HG03558 (cell line): ENCODE measurements at regions not wholly inside any gene's neighbourhood (a gene's known extent, or its start where the extent isn't known, plus 50 kb on each side); places are given as distances from the start of the nearest gene placed in this dataset.

ENCODE experiments used
- ATAC-seq: cut with Tn5 transposase; IDR thresholded peaks from one replicate; pipeline ENCODE4 v1.9.1; 2021; ENCODE audit warnings: moderate number of reproducible peaks; ENCODE audit not compliant: unreplicated experiment; ENCODE audit errors: extremely low read depth

DNA sequence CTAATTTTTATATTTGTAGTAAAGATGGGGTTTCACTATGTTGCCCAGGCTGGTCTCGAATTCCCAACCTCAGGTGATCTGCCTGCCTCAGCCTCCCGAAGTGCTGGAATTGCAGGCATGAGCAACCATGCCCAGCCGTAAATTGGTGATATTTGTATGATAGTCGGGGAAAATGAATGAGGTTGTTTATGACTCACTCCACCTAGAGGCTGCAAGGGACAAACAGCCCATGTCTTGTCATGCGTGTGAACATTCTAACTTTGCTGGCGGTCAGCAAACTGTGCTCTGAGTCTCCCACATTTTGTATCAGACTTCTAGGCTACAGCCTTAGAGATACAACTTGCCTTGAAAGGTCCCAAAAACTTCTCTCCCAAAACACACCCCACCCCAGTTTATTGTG is 133.5 kb upstream of the DTNA start:
- no peak for ATAC-seq

DNA sequence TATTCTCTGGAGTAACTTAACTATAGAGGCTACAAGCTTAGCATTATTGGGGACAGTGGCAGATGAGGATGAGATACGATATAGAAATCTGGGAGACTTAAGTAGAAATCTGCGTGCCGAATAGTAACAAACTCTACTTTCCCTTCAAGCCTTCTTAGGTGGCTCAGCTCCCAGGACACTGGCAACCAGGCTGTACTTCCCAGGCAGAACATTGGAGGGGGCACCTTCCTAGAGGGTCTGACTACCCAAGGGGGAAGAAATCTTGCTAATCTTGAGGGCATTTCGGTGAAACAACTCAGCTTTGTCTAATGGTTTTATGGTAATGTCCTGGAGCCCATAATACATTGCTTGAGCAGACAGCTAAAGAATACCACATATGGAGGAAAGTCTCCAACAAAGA is 126.2 kb upstream of the DTNA start:
- ATAC-seq, result no peak

DNA sequence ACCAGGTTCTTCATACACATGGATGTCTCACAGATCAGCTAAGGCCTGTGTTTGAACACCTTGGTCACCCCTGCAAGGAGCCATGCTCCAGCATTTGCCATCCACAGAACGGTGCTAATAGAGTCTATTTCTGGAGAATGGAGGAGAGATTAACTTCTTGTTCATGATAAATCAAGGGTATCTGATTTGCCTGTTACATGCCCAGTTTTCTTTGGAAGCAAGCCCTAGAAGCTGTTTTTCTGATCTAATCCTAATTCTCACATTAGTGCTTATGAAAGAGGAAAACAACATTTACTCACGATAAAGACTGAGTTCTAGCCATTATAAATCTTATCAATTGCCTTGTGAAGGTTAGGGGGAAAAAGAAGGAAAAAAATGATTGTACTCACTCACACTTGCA is 119.6 kb upstream of the DTNA start:
- no peak for ATAC-seq

DNA sequence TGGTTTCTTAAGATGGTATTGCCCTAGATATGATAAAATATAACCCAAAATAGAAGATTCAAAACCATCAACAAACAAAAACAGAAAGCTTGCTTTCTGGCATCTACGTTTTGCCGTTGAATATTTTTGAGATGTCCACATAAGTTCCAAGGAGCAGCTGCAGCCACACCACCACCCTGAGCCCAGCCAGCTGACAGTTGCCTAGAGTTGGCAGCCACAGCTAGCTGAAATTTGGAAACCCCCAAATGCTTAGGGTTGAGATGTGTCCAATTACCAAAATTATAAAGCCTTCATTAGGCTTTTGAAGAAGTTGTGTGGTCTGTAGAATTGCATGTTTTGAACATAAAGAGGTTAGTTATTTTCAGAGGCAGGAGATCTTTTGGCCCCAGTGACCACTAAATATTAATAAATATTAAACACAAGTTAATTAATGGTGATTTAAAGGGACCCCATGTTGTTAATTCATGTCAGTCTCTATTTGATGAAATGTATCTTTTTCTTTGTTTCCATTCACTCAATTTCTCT is 118.1 kb upstream of the DTNA start:
- no peak for ATAC-seq

DNA sequence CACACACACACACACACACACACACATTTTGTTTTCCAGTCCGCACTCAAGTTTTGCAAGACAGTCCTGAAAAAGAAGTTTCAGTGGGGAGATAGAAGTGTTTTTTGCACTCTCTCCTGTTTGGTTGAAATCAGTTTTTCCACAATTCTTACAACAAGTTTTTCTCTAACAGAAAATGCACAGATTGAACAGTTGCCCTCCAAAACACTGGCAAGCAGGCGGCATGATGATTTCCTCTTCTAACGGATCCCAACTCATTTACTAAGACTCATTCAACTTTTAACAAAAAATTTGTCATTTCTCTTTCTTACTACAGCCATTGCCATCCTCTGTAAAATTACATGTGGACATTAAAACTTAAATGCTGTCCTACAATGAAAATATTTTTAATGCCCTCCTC is 117.6 kb upstream of the DTNA start:
- no peak for ATAC-seq

DNA sequence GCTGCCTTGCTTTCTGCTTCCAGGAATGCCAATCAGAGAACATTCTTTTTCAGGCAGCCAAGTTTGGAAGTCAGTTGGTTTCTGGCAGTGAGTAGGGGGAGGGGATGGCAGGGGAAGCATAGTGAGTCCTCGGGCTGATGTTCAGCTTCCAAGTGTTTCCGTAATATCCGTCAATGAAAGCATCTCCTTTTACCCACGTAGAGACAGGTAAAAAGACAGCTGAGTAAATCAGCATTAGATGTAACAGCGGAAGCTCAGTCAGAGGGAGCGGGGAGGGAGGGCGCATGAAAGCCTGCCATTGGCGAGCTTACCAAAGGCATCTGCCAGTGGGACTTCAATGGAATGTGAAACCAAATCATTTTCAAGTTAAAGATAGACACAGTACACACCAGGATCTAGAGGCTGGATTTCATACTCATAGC is 117.1 kb upstream of the DTNA start:
- ATAC-seq, result no peak

DNA sequence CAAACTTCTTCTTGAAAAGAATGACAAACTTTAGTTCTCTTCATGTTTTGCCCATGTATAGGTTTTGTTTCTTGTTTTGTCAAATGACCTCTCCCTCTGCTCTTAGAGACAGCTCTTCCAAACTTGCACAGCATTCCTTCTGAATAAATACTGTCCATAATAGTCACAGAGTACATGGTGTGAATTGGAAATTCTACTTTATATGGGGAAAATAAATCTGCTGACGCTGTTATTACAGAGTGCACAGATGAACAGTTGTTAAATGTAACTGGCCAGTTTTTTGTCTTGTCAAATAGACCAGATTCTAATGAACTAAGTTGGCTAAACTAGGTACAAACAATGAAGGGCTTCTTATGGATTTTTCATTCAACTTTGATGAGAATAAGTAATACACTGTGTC is 115.8 kb upstream of the DTNA start:
- no peak for ATAC-seq

DNA sequence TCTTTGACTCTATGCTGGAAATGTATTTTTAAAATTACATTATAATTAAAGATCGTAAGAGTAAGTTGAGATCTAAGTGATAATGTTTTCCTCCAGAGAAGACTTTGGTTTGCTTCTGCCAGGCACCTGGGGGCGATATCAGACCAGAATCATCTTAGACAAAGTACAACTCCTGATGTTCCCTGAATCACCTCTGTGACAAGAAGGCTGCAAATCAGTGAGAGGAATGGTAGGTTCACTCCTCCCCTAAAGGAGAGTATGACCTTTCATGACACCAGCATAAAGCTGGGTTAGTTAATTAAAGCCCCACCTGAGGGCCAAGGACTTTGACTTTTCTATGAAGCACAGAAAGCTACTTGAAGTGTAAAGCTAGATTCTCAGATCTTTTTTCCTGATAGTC is 114.4 kb upstream of the DTNA start:
- ATAC-seq, result no peak

DNA sequence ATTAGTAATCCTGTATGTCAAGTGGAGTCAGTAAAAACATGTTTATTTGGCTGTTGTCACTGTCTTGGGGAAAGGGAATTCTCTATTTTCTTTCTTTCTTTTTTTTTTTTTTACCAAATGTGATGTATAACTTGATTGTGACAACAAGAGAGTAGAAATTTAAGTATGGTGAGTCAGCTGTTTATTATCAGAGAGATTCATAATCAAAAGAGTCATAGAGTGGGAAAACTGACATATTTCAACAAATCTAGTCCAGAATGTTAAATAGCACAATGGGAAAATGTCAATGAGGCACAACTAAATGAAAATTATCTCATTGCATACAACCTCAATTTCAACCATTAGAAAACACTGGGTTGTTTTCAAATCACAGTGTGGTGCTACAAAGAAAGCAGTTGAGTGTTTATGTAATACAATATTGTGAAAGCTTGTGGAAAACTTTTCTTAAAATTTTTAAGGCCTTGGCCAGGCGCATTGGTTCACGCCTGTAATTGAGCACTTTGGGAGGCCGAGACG is 111.9 kb upstream of the DTNA start:
- no peak for ATAC-seq

DNA sequence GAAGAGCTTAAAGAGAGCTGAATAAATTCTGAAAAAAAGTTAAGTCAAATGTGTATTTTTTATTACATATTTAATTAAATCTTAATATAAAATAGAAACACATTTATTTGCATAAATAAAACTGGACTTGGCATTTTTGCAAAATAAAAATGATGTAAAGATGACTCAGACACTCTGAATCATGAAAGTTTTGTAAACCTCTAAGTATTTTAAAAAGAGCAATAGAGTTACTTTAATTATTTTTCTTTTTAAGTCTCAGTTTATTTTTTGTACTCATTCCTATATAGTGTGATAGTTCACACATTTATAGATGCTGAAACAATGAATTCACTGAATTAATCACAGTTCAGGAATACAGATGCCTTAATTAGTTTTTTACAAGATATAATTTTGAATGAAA is 109.9 kb upstream of the DTNA start:
- ATAC-seq, result no peak

DNA sequence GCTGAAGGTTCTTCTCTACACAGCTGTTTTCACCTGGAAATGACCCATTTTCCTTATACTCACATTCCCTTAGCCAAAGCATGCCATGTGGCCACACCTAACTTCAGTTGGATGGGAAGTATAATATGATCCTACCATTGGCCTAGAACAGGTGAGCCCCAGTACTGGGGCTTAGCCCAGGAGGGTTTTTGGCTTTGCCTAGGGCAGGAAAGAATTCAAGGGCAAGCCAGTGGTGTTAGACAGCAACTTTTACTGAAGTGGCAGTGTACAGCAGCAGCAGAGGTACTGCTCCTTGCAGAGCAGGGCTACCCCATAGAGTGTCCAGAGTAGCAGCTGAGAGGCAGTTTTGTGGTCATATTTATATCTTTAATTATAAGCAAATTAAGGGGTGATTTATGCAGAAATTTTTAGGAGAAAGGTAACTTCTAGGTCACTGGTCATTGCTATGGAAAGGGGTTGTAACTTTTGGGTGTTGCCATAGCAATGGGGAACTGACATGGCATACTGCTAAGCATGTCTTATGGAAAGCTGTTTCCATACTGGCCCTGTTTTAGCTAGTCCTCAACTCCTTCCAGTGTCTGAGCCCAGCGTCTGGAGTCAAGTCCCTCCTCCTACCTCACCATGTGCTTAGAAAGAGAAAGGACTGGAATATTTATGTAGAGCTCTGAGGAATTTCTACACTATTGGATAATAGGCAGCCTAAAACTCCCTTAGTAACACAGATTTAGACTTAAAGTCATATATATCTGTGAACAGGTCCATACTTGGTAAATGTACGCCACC is 109.0 kb upstream of the DTNA start:
- no peak for ATAC-seq

DNA sequence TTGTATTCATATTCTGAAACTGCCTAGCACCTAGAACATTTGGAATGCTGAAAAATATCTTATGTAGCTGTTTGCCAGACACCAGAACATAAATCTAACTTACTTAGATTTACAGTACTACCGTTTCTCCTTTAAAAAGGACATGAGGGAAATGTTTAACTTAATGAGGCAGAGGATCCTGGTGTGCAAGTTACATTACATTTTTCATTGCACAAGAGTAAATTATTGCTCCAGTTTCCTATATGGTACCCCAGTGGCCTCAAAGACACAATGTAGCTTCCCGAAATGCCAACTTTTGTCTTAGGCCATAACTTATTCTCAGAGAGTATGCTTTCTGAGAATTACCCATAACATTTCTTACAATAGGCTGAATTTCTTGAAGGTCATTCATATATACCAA is 105.5 kb upstream of the DTNA start:
- ATAC-seq, result no peak

DNA sequence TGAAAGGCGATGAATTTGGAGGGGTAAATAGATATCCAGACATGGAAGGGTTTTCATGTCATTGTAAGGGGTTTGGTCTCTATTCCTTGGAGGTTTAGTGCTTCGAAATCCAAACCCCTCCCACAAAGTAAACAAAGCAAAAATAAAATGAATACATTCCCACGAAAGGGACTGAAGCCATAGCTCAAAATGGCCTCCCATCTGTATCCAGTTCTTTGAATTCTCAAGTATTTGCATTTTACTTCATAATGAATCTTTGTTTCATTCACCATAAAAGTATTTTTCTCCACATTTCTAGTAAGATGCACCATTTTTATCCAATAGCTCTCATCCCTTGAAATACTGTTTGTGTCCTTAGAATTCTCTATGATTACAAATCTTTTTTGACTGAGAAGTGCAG is 103.2 kb upstream of the DTNA start:
- ATAC-seq, result no peak

DNA sequence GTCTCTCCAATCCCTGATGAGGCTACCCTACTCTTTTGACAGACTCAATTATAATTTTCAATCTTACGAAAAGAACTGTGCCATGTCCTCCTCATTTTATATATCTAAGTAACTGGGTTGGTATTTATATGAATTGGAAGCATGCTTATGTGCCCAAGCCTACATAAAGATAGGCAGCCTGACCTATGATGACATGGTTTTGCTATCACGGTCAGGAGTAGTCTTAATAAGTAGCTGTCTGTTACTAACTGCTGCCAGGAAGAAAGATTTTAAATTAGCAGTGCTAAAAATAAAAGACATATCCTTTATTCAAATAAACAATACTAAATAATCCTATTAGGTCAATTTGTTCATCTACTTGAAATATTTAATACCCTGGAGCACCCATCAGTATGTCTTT is 102.0 kb upstream of the DTNA start:
- no peak for ATAC-seq

DNA sequence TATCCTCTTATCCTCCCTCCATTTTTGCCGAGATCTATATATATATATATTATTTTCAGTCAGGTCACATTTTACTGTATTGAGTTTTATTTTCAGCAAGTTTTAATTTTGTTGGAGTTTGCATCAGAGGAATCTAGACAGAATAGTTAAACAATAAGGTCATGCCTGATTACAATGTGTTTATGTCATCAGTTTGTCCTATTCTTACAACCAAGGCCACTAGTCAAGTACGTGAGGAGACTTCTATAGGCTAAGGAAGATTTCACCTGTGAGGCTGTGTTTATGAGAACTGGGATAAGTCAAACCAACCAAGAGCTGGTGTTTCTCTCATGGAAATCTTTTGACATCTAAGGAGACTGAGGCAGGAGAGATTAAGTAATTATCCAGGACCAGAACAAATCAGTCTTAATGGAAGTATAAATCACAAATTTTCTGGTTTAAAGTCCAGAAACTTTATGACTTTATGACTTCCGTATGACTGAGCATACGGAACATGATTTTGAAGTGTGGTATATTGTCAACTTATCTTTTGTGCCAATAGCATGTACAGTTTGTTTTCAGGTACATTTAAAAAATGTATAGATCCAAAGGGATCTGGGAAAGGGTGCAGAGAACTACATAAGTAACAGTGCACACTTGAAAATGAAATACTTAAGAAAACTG is 100.0 kb upstream of the DTNA start:
- ATAC-seq, result no peak

DNA sequence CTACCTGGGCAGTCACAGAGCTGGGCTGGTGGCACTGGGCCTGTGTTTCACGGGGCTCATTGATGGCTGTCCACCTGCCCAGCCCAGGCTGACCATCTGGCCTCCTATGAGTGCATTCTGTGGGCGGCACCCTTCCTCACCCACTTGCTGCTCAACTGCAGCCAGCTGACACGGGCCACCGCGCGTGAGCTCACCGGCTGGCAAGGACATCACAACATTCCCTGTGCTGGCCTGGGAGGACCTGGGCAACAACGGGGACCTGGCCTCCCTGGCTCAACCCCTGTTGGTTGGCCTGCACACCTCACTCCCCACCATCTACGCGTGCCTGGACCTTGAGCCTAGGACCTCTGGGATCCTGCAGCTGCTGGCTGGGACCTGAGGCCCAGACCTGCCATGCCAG is 98.2 kb upstream of the DTNA start:
- no peak for ATAC-seq

DNA sequence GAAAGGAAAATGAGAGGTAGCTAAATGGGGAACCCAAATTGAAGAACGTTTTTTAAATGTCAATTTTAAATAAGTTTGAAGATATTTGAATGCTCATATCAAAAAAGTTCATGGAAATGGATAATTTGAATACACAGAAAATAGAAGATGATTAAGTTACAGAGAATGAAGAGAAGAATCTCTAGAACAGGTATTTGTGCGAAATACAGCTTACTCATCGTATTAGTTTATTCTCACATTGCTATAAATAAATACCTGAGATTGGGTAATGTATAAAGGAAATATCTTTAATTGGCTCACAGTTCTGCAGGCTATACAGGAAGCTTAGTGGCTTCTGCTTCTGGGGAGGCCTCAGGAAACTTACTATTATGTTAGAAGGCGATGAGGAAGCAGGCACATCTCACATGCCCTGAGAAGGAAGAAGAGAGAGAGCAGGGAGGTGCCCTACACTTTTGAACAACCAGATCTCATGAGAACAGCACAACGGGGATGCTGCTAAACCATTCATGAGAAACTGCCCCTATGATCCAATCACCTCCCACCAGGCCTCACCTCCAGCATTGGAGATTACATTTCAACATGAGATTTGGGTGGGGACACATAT is 89.7 kb upstream of the DTNA start:
- ATAC-seq, result no peak

DNA sequence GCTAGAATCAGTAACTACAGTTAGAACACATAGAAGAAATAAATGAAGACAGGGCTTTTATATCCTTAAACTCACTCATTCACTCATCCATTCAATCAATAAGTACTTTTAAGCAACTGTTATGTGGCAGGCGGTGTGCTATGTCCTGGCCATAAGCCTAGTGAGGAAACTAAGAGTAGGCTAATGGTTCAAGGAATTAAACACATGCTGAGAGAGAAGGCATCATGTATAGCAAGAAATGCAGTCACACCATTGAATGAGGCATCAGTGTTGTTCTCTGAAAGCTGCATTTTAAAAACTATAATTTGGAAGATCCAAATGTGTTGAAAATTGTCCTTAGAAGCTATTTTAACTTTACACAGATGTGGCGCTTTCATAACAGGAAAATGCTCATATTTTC is 86.5 kb upstream of the DTNA start:
- ATAC-seq, result no peak

DNA sequence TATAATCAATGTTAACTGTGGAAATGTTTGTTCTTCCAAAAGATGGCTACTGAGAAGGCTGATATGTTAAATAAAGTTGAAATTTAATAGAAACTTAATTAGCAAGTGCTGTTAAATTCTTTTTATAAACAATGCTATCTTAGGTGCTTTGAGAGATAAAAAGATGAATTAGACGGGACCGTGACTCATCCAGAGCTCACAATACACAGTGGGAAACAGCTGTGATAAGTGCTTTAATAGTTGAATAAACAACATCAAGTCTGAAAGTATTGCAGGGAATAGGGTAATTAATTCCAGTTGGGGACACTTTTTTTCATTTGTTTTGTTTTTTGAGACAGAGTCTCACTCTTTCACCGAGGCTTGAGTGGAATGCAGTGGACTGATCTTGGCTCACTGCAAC is 85.5 kb upstream of the DTNA start:
- no peak for ATAC-seq

DNA sequence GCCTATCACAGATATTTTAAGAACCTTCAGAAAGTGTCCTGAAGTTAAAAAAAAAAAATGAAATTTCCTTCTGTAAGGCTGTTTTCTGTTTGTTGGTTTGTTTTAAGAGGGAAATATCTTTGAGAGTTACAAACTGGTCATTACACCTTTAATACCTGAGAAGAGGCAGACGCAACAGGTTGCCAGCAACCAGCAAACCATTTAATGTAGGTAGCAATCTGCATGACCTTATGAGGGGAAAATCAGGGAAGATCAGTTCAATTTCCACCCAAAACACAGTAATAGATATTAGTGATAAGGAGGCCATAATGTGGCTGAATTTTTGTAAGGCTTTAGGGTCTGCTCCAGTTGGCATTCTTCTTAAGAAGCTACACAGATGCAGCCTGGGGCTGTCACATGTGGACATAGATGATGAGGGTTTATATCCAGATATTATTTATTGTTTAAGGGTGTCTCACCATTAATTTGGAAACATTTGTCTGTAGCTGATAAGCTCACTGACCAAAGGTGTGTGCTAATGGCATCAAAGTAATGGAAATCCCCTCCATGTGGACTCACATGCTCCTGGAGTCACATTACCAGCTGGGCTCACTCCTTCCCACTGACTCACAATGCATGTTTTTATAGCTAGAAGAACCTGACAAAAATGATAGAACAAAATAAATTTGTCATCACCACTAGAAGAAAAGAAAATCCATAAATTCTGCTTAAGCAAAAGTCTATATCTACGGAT is 83.5 kb upstream of the DTNA start:
- no peak for ATAC-seq
